ENCODE measurements at regions not wholly inside any gene's neighbourhood (a gene's known extent, or its start where the extent isn't known, plus 50 kb on each side); places are given as distances from the start of the nearest gene placed in this dataset.

DNA sequence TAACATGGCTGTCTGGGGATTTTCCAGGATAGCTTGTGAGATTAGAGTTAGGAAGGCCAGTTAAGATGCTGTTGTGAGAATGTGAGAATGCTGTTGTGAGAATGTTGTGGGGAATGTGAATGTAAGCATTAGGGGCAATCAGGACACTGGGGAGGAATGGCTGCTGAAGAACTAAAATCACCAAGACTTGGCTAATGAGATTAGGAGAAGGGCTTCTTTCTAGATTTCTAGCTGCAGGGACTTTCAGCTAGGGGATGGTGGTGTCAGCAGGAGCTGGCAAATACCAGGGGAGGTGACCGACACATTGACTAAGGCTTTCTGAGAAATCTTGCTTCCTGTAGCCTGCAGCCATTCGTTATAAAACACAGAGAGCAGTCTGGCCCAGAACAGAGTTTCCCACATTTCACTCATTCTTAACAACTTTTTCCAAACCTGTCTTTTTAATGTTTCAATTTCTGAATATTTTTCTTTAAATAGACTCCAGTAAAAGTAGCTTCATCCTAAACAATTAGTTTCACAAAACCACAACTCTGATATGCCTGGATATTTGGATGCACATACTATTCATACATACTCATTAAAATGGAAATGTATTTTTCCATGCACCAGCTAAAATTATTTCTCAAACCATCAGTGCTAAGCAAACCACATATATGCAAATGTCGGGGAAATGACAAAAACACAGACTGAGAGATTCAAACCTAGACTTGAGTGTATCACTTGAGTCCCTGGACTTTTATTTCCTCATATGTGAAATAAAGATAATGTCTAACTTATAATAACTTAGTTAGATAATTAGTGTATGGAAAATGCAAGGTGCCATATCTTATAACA is 89.3 kb upstream of the TNC start:
- WGBS: 73% methylated on average over 3 of the region's 3 CpGs
- no peak overlapping the region for H3K4me3 ChIP-seq (ENCODE audit: low read depth in 1 of 3, low read length in 3 of 3)
- no peaks in the 10 kb centered on the region for H3K9me3 ChIP-seq (ENCODE audit: control insufficient read depth in 4 of 4, low read length in 3 of 4)
- no peaks in the 10 kb centered on the region for H3K36me3 ChIP-seq (ENCODE audit: control insufficient read depth in 4 of 4, insufficient read depth in 3 of 4, low read depth in 1 of 4, low read length in 3 of 4)
- no peaks in the 10 kb centered on the region for H3K27me3 ChIP-seq (ENCODE audit: control insufficient read depth in 4 of 4, insufficient read depth in 4 of 4, low read length in 3 of 4)
- no peak overlapping the region for H3K27ac ChIP-seq (ENCODE audit: low read depth in 1 of 2, low read length in 2 of 2)
- H3K9ac ChIP-seq (ENCODE audit: low read depth in 1 of 2, low read length in 2 of 2): no peak overlapping the region
- TF ChIP-seq YY1 (IDR thresholded peaks at IDR 0.05): no peak
- TF ChIP-seq, protein P1, sequence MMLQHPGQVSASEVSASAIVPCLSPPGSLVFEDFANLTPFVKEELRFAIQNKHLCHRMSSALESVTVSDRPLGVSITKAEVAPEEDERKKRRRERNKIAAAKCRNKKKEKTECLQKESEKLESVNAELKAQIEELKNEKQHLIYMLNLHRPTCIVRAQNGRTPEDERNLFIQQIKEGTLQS (IDR thresholded peaks at IDR 0.05): no peak
- no peak for TF ChIP-seq FOXA2 (IDR thresholded peaks at IDR 0.05)
- no peak for TF ChIP-seq NR2F2 (IDR thresholded peaks at IDR 0.05)
- TF ChIP-seq, protein P2, sequence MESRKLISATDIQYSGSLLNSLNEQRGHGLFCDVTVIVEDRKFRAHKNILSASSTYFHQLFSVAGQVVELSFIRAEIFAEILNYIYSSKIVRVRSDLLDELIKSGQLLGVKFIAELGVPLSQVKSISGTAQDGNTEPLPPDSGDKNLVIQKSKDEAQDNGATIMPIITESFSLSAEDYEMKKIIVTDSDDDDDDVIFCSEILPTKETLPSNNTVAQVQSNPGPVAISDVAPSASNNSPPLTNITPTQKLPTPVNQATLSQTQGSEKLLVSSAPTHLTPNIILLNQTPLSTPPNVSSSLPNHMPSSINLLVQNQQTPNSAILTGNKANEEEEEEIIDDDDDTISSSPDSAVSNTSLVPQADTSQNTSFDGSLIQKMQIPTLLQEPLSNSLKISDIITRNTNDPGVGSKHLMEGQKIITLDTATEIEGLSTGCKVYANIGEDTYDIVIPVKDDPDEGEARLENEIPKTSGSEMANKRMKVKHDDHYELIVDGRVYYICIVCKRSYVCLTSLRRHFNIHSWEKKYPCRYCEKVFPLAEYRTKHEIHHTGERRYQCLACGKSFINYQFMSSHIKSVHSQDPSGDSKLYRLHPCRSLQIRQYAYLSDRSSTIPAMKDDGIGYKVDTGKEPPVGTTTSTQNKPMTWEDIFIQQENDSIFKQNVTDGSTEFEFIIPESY (IDR thresholded peaks at IDR 0.05): no peak
- no peak for TF ChIP-seq GABPA (IDR thresholded peaks at IDR 0.05 in 1 of 2, conservative IDR thresholded peaks at IDR 0.05 in 1 of 2)
- no peak for TF ChIP-seq HNF4G (IDR thresholded peaks at IDR 0.05)
- TF ChIP-seq, protein P3, sequence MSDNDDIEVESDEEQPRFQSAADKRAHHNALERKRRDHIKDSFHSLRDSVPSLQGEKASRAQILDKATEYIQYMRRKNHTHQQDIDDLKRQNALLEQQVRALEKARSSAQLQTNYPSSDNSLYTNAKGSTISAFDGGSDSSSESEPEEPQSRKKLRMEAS (IDR thresholded peaks at IDR 0.05): no peak
- TF ChIP-seq EGR1 (IDR thresholded peaks at IDR 0.05; ENCODE audit: low read depth in 2 of 2): no peak
- no peak for TF ChIP-seq TAF1 (conservative IDR thresholded peaks at IDR 0.05)
- TF ChIP-seq, protein P4, sequence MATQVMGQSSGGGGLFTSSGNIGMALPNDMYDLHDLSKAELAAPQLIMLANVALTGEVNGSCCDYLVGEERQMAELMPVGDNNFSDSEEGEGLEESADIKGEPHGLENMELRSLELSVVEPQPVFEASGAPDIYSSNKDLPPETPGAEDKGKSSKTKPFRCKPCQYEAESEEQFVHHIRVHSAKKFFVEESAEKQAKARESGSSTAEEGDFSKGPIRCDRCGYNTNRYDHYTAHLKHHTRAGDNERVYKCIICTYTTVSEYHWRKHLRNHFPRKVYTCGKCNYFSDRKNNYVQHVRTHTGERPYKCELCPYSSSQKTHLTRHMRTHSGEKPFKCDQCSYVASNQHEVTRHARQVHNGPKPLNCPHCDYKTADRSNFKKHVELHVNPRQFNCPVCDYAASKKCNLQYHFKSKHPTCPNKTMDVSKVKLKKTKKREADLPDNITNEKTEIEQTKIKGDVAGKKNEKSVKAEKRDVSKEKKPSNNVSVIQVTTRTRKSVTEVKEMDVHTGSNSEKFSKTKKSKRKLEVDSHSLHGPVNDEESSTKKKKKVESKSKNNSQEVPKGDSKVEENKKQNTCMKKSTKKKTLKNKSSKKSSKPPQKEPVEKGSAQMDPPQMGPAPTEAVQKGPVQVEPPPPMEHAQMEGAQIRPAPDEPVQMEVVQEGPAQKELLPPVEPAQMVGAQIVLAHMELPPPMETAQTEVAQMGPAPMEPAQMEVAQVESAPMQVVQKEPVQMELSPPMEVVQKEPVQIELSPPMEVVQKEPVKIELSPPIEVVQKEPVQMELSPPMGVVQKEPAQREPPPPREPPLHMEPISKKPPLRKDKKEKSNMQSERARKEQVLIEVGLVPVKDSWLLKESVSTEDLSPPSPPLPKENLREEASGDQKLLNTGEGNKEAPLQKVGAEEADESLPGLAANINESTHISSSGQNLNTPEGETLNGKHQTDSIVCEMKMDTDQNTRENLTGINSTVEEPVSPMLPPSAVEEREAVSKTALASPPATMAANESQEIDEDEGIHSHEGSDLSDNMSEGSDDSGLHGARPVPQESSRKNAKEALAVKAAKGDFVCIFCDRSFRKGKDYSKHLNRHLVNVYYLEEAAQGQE (IDR thresholded peaks at IDR 0.05): no peak
- no peak for TF ChIP-seq RXRA (IDR thresholded peaks at IDR 0.05)
- no peak for TF ChIP-seq FOXA1 (IDR thresholded peaks at IDR 0.05)
- no peak for TF ChIP-seq RAD21 (IDR thresholded peaks at IDR 0.05)
- no peak for TF ChIP-seq JUND (IDR thresholded peaks at IDR 0.05)
- TF ChIP-seq SP1 (IDR thresholded peaks at IDR 0.05): no peak
- TF ChIP-seq, protein P5, sequence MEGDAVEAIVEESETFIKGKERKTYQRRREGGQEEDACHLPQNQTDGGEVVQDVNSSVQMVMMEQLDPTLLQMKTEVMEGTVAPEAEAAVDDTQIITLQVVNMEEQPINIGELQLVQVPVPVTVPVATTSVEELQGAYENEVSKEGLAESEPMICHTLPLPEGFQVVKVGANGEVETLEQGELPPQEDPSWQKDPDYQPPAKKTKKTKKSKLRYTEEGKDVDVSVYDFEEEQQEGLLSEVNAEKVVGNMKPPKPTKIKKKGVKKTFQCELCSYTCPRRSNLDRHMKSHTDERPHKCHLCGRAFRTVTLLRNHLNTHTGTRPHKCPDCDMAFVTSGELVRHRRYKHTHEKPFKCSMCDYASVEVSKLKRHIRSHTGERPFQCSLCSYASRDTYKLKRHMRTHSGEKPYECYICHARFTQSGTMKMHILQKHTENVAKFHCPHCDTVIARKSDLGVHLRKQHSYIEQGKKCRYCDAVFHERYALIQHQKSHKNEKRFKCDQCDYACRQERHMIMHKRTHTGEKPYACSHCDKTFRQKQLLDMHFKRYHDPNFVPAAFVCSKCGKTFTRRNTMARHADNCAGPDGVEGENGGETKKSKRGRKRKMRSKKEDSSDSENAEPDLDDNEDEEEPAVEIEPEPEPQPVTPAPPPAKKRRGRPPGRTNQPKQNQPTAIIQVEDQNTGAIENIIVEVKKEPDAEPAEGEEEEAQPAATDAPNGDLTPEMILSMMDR (IDR thresholded peaks at IDR 0.05; ENCODE audit: low read depth, low read length, missing input control): no peak
- H3K4me1 ChIP-seq (ENCODE audit: control insufficient read depth in 4 of 4, insufficient read depth in 4 of 4, low read length in 3 of 4): peaks cover 0 to 13% (median 5%) of the 10 kb centered on the region in 4 donors
- no peak for DNase-seq (ENCODE audit: low spot score)

All from liver (tissue), 8 donors.